H1 (cell line): ENCODE measurements at regions not wholly inside any gene's neighbourhood (a gene's known extent, or its start where the extent isn't known, plus 50 kb on each side); places are given as distances from the start of the nearest gene placed in this dataset.

ENCODE experiments used
- CTCF ChIA-PET: fragments of 300-600 bp; sonication (Branson Sonifier 250); formaldehyde crosslinking; loops from one replicate; lab custom pipeline; 2021; ENCODE audit not compliant: partially characterized antibody; lab: Charles Lee
- POLR2A ChIA-PET: fragments of 300-600 bp; sonication (Branson Sonifier 250); formaldehyde crosslinking; loops from one replicate; lab custom pipeline; 2021; ENCODE audit warnings: inconsistent platforms; ENCODE audit not compliant: partially characterized antibody; lab: Charles Lee
- DNase-seq, 2 experiments: peaks; one replicate each; pipeline versions ENCODE4 v3.0.0 to v3.0.0-alpha.2; 2010 to 2022; ENCODE audit warnings: low spot score in 2 of 2, low read depth in 1 of 2, mixed read lengths in 1 of 2
- FAIRE-seq: peaks from 2 replicates; lab custom pipeline; 2011; peaks lifted over from hg19 to GRCh38; lab: Jason Lieb, UNC
- H2AFZ ChIP-seq: 2 replicates; pipeline ENCODE4 v1.8.1; 2012; ENCODE audit warnings: low read length, inconsistent platforms
- H2AK5ac ChIP-seq: 2 replicates; pipeline ENCODE4 v1.6.1; 2013; ENCODE audit warnings: low read depth, low read length
- H2BK120ac ChIP-seq: replicated peaks from 2 replicates; pipeline ENCODE3; 2013; ENCODE audit warnings: low read depth, low read length, inconsistent platforms
- H2BK12ac ChIP-seq: 2 replicates; pipeline ENCODE4 v1.6.1; 2013; ENCODE audit warnings: low read depth, low read length
- H2BK15ac ChIP-seq: 2 replicates; pipeline ENCODE4 v1.6.1; 2013; ENCODE audit warnings: low read length
- H2BK20ac ChIP-seq: 2 replicates; pipeline ENCODE4 v1.6.1; 2013; ENCODE audit warnings: low read length
- H2BK5ac ChIP-seq: 2 replicates; pipeline ENCODE4 v1.6.1; 2013; ENCODE audit warnings: low read depth, low read length
- H3K14ac ChIP-seq: 2 replicates; pipeline ENCODE4 v1.6.1; 2013; ENCODE audit warnings: inconsistent platforms; ENCODE audit not compliant: insufficient read length
- H3K18ac ChIP-seq: 2 replicates; pipeline ENCODE4 v1.6.1; 2013; ENCODE audit warnings: low read length; ENCODE audit errors: extremely low read depth
- H3K23ac ChIP-seq: 2 replicates; pipeline ENCODE4 v1.6.1; 2013; ENCODE audit warnings: inconsistent platforms; ENCODE audit not compliant: insufficient read length
- H3K23me2 ChIP-seq: 2 replicates; pipeline ENCODE4 v1.6.1; 2013; ENCODE audit warnings: low read depth, low read length
- H3K27ac ChIP-seq: 2 replicates; pipeline ENCODE4 v1.6.1; 2011; ENCODE audit warnings: low read depth, low read length, inconsistent platforms
- H3K27me3 ChIP-seq, 4 experiments: replicated peaks in 1 of 4; 1 replicate in 1 of 4; 2 replicates in 3 of 4; pipeline versions ENCODE4 v1.6.1 to v1.8.1; 2011 to 2013; ENCODE audit warnings: low read length in 3 of 4, mild to moderate bottlenecking in 3 of 4, inconsistent platforms in 2 of 4, mixed read lengths in 2 of 4, moderate library complexity in 1 of 4; ENCODE audit not compliant: control insufficient read depth in 3 of 4, insufficient read depth in 3 of 4; ENCODE audit errors: extremely low read depth in 1 of 4
- H3K36me3 ChIP-seq, 4 experiments: 2 replicates each; pipeline versions ENCODE4 v1.6.1 to v1.8.1; 2011 to 2013; ENCODE audit warnings: mild to moderate bottlenecking in 4 of 4, low read length in 3 of 4, moderate library complexity in 2 of 4, control low read depth in 1 of 4, inconsistent platforms in 1 of 4; ENCODE audit not compliant: insufficient read depth in 4 of 4, control insufficient read depth in 2 of 4
- H3K4ac ChIP-seq: replicated peaks from 2 replicates; pipeline ENCODE3; 2013; ENCODE audit warnings: low read length, low read depth, mixed read lengths, inconsistent platforms; ENCODE audit not compliant: insufficient read length
- H3K4me1 ChIP-seq, 4 experiments: replicated peaks in 1 of 4; 1 replicate in 1 of 4; 2 replicates in 3 of 4; pipeline versions ENCODE4 v1.6.1 to v1.8.1; 2011 to 2013; ENCODE audit warnings: low read length in 3 of 4, inconsistent platforms in 2 of 4, mixed read lengths in 1 of 4; ENCODE audit not compliant: insufficient read depth in 4 of 4, control insufficient read depth in 3 of 4
- H3K4me2 ChIP-seq, 2 experiments: 2 replicates each; pipeline versions ENCODE4 v1.6.1 to v1.8.1; 2011 to 2013; ENCODE audit warnings: low read depth in 2 of 2, low read length in 2 of 2, control low read depth in 1 of 2, inconsistent platforms in 1 of 2, mild to moderate bottlenecking in 1 of 2; ENCODE audit not compliant: insufficient read depth in 1 of 2
- H3K4me3 ChIP-seq, 4 experiments: fragments of 200-600, 300-600 bp in 1 of 4; sonication (generic), shearing (Covaris generic), sonication (Bioruptor Twin) in 1 of 4; 2 replicates each; pipeline versions ENCODE4 v1.5.1 to v1.8.1; 2011 to 2016; ENCODE audit warnings: low read length in 4 of 4, low read depth in 3 of 4, control low read depth in 2 of 4, inconsistent platforms in 2 of 4, mild to moderate bottlenecking in 2 of 4, mixed read lengths in 1 of 4, moderate library complexity in 1 of 4; ENCODE audit not compliant: insufficient read depth in 2 of 4; ENCODE audit errors: extremely low read depth in 1 of 4
- H3K56ac ChIP-seq: replicated peaks from 2 replicates; pipeline ENCODE3; 2013; ENCODE audit warnings: low read depth, mild to moderate bottlenecking, mixed read lengths, low read length, inconsistent platforms; ENCODE audit not compliant: insufficient read length
- H3K79me1 ChIP-seq: 2 replicates; pipeline ENCODE4 v1.6.1; 2013; ENCODE audit warnings: low read depth, low read length, control low read depth
- H3K79me2 ChIP-seq, 2 experiments: 2 replicates each; pipeline versions ENCODE4 v1.6.1 to v1.8.1; 2012 to 2013; ENCODE audit warnings: low read length in 2 of 2, mild to moderate bottlenecking in 2 of 2, inconsistent platforms in 1 of 2; ENCODE audit not compliant: insufficient read depth in 2 of 2, control insufficient read depth in 1 of 2
- H3K9ac ChIP-seq, 4 experiments: replicated peaks in 1 of 4; 1 replicate in 1 of 4; 2 replicates in 3 of 4; pipeline versions ENCODE4 v1.6.1 to v1.8.1; 2011 to 2013; ENCODE audit warnings: low read depth in 3 of 4, low read length in 3 of 4, control low read depth in 2 of 4, mild to moderate bottlenecking in 2 of 4, moderate library complexity in 2 of 4, inconsistent platforms in 1 of 4; ENCODE audit errors: extremely low read depth in 1 of 4
- H3K9me3 ChIP-seq, 2 experiments: 2 replicates each; pipeline versions ENCODE4 v1.6.1 to v1.8.1; 2012 to 2013; ENCODE audit warnings: mild to moderate bottlenecking in 2 of 2, moderate library complexity in 2 of 2, control low read depth in 1 of 2, inconsistent platforms in 1 of 2, low read depth in 1 of 2, low read length in 1 of 2, mixed read lengths in 1 of 2; ENCODE audit not compliant: insufficient read depth in 2 of 2
- H4K20me1 ChIP-seq, 2 experiments: replicated peaks in 1 of 2; 2 replicates each; pipeline versions ENCODE3 to v1.8.1; 2011 to 2013; ENCODE audit warnings: inconsistent platforms in 2 of 2, low read length in 2 of 2, mild to moderate bottlenecking in 1 of 2; ENCODE audit not compliant: insufficient read depth in 2 of 2, control insufficient read depth in 1 of 2
- H4K5ac ChIP-seq: 2 replicates; pipeline ENCODE4 v1.6.1; 2013; ENCODE audit warnings: low read length, low read depth, mixed read lengths, inconsistent platforms; ENCODE audit not compliant: insufficient read length
- H4K8ac ChIP-seq: 2 replicates; pipeline ENCODE4 v1.8.0; 2013; ENCODE audit warnings: mild to moderate bottlenecking, moderate library complexity, low read length, inconsistent platforms; ENCODE audit not compliant: insufficient read depth; ENCODE audit errors: extremely low read depth
- H4K91ac ChIP-seq: replicated peaks from 2 replicates; pipeline ENCODE3; 2013; ENCODE audit warnings: low read length, mixed read lengths, inconsistent platforms; ENCODE audit not compliant: insufficient read length
- BCL11A ChIP-seq, 2 experiments: IDR thresholded peaks; one replicate each; pipeline ENCODE4 v1.6.1; 2011; ENCODE audit warnings: low read depth in 2 of 2, low read length in 2 of 2, mild to moderate bottlenecking in 2 of 2
- CHD2 ChIP-seq: IDR thresholded peaks from 2 replicates; pipeline ENCODE4 v1.6.1; 2012; ENCODE audit warnings: low read length, improper control_type of control experiment
- JUN ChIP-seq: IDR thresholded peaks from 2 replicates; pipeline ENCODE4 v1.6.1; 2011; ENCODE audit warnings: low read depth, mild to moderate bottlenecking, improper control_type of control experiment, low read length
- KDM4A ChIP-seq: IDR thresholded peaks from one replicate; pipeline ENCODE4 v1.7.1; 2012; ENCODE audit warnings: low read depth, mild to moderate bottlenecking, moderate library complexity, low read length, inconsistent platforms; ENCODE audit not compliant: severe bottlenecking
- KDM5A ChIP-seq: fragments of 200-600 bp; IDR thresholded peaks from 2 replicates; pipeline ENCODE4 v1.7.1; 2012; ENCODE audit warnings: mild to moderate bottlenecking, low read length, inconsistent platforms, mixed read lengths
- NANOG ChIP-seq: IDR thresholded peaks from 2 replicates; pipeline ENCODE4 v1.6.1; 2011; ENCODE audit warnings: low read length, low read depth, mild to moderate bottlenecking, inconsistent platforms; ENCODE audit not compliant: insufficient read depth, poor library complexity, severe bottlenecking
- POLR2A ChIP-seq, 2 experiments: IDR thresholded peaks; 1 replicate in 1 of 2; 2 replicates in 1 of 2; pipeline ENCODE4 v1.6.1; 2011; ENCODE audit warnings: low read depth in 2 of 2, low read length in 2 of 2, mild to moderate bottlenecking in 2 of 2; ENCODE audit errors: control extremely low read depth in 1 of 2
- RNF2 ChIP-seq: fragments of 200-900, 300-1000 bp; sonication (generic); IDR thresholded peaks from 2 replicates; pipeline ENCODE4 v1.7.1; 2016; ENCODE audit warnings: borderline replicate concordance, low read depth, mild to moderate bottlenecking, antibody characterized with exemption, low read length; ENCODE audit not compliant: poor library complexity, severe bottlenecking; ENCODE audit errors: missing control alignments
- SIN3A ChIP-seq, 2 experiments: IDR thresholded peaks in 1 of 2; conservative IDR thresholded peaks in 1 of 2; 2 replicates each; pipeline ENCODE4 v1.6.1; 2011 to 2012; ENCODE audit warnings: low read length in 2 of 2, improper control_type of control experiment in 1 of 2, low read depth in 1 of 2, mild to moderate bottlenecking in 1 of 2
- TEAD4 ChIP-seq: IDR thresholded peaks from 2 replicates; pipeline ENCODE4 v1.6.1; 2012; ENCODE audit warnings: low read depth, low read length, inconsistent platforms, mixed read lengths
- WGBS, 2 experiments: shearing (Covaris generic) in 1 of 2; methylation state at CpG; one replicate each; pipeline versions ENCODE4 v1.1.6 to v1.1.7; 2013 to 2015; ENCODE audit warnings: low lambda C conversion rate in 2 of 2, mixed read lengths in 2 of 2, inconsistent platforms in 1 of 2, low coverage in 1 of 2, missing lambda C conversion rate in 1 of 2; ENCODE audit not compliant: insufficient replicate concordance in 2 of 2, insufficient coverage in 1 of 2, insufficient read length in 1 of 2; ENCODE audit errors: extremely low coverage in 1 of 2, missing lambda C conversion rate in 1 of 2; 5-methylcytosine and 5-hydroxymethylcytosine counted together
- TF ChIP-seq, protein P1 (sequence below): IDR thresholded peaks from 2 replicates; pipeline ENCODE4 v1.6.1; 2012; ENCODE audit warnings: inconsistent platforms
- TF ChIP-seq, protein P2 (sequence below): IDR thresholded peaks from 2 replicates; pipeline ENCODE4 v1.6.1; 2011; ENCODE audit warnings: low read depth, mild to moderate bottlenecking, low read length; ENCODE audit not compliant: insufficient read depth

DNA sequence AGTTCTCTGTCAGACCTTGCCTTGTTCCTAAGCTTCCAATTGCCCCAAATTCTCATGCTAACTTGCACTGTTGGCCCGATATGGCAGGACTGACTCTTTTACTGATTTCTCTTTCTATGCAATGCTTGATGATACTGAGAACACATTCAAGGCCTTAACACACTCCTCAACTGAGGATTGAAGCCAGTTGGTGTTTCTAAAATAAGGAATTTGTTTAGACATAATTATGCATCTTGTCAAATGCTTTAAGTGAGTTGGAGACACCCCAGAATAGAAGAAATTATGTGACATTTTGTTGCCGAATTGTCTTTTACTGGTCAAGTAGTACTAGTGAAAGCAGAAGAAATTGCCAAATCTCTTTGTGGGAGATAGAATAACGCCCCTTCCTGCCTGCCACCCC is 60.0 kb upstream of the THSD7B start:
- Histone ChIP-seq H3K18ac (no peak overlapping the region), H2BK12ac (no peak overlapping the region), H3K9me3 (no peaks in the 10 kb centered on the region; a peak in 1 of 4 replicates), H4K8ac (no peak overlapping the region), H2BK15ac (no peak overlapping the region), H3K79me2 (no peaks in the 10 kb centered on the region), H4K20me1 (no peaks in the 10 kb centered on the region), H2BK120ac (no peak overlapping the region), H3K23me2 (no peaks in the 10 kb centered on the region), H3K27me3 (no peaks in the 10 kb centered on the region), H3K23ac (no peak overlapping the region), H3K27ac (no peak overlapping the region), H2BK5ac (no peak overlapping the region), H3K56ac (no peak overlapping the region), H3K4me3 (no peak overlapping the region), H2BK20ac (no peak overlapping the region), H3K4ac (no peak overlapping the region), H2AK5ac (no peak overlapping the region), H4K91ac (no peak overlapping the region), H3K4me2 (no peak overlapping the region), H4K5ac (no peak overlapping the region), H2AFZ (no peak overlapping the region), H3K14ac (no peak overlapping the region), H3K4me1 (no peaks in the 10 kb centered on the region), H3K9ac (no peak overlapping the region), H3K36me3 (no peaks in the 10 kb centered on the region), H3K79me1 (no peaks in the 10 kb centered on the region)
- DNase-seq (no peak), FAIRE-seq (no peak)
- POLR2A ChIA-PET = no interaction called here
- CTCF ChIA-PET = no interaction called here
- WGBS, 2 experiments = 84% methylated on average over 3 of the region's 3 CpGs; no CpG with 5 or more reads in 1 of the 2 experiments
- TF ChIP-seq NANOG (no peak), BCL11A (IDR thresholded peaks at IDR 0.05; ENCODE audit: low read depth in 2 of 2, low read length in 2 of 2) (no peak), KDM5A (no peak), KDM4A (no peak), CHD2 (no peak), TEAD4 (no peak), POLR2A (IDR thresholded peaks at IDR 0.05; ENCODE audit: control extremely low read depth in 1 of 2, low read depth in 2 of 2, low read length in 2 of 2) (no peak), SIN3A (conservative IDR thresholded peaks at IDR 0.05 in 1 of 2, IDR thresholded peaks at IDR 0.05 in 1 of 2; ENCODE audit: low read depth in 1 of 2, low read length in 2 of 2) (no peak), RNF2 (no peak), JUN (no peak)
- TF ChIP-seq, protein P1, sequence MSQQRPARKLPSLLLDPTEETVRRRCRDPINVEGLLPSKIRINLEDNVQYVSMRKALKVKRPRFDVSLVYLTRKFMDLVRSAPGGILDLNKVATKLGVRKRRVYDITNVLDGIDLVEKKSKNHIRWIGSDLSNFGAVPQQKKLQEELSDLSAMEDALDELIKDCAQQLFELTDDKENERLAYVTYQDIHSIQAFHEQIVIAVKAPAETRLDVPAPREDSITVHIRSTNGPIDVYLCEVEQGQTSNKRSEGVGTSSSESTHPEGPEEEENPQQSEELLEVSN = no peak
- TF ChIP-seq, protein P2, sequence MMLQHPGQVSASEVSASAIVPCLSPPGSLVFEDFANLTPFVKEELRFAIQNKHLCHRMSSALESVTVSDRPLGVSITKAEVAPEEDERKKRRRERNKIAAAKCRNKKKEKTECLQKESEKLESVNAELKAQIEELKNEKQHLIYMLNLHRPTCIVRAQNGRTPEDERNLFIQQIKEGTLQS = no peak
